ENCODE measurements at regions not wholly inside any gene's neighbourhood (a gene's known extent, or its start where the extent isn't known, plus 50 kb on each side); places are given as distances from the start of the nearest gene placed in this dataset.

DNA sequence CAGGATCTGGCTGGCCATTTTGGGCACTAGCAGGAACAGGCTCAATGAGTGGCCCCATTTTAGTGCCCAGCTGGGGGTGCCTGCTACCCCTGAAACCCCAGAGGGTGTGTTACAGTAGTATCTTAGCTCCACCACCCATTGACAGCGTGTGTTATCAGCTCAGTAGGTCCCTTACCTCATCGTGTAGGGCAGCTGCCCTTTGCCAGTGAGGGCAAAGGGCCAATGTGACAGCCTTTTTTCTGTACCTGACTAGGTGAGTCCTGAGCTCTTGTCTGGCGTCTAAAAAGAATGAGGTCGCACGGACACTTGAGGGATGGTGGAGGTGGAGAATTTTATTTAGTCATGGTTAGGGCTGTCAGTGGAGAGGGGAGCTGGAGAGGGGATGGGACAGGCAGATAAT lies 462.2 kb downstream of the PIK3C3 start:
- H3K4me1 ChIP-seq, result peaks cover 0 to 35% (median 13%) of the 10 kb centered on the region in 4 donors
- no peaks in the 10 kb centered on the region for H3K9me3 ChIP-seq
- no peak overlapping the region for H3K27ac ChIP-seq (replicated peaks in 1 of 4)
- DNase-seq (ENCODE audit: extremely low spot score), result no peak
- no peaks in the 10 kb centered on the region for H3K36me3 ChIP-seq
- intact Hi-C loops (cut with DNase I), result no loop called here
- no peaks in the 10 kb centered on the region for H3K27me3 ChIP-seq
- 86% methylated on average over 5 of the region's 5 CpGs for WGBS
- no peak for TF ChIP-seq POLR2A (IDR thresholded peaks at IDR 0.05; ENCODE audit: low read depth)
- no peak for TF ChIP-seq EP300 (IDR thresholded peaks at IDR 0.05)
- TF ChIP-seq, protein P1, sequence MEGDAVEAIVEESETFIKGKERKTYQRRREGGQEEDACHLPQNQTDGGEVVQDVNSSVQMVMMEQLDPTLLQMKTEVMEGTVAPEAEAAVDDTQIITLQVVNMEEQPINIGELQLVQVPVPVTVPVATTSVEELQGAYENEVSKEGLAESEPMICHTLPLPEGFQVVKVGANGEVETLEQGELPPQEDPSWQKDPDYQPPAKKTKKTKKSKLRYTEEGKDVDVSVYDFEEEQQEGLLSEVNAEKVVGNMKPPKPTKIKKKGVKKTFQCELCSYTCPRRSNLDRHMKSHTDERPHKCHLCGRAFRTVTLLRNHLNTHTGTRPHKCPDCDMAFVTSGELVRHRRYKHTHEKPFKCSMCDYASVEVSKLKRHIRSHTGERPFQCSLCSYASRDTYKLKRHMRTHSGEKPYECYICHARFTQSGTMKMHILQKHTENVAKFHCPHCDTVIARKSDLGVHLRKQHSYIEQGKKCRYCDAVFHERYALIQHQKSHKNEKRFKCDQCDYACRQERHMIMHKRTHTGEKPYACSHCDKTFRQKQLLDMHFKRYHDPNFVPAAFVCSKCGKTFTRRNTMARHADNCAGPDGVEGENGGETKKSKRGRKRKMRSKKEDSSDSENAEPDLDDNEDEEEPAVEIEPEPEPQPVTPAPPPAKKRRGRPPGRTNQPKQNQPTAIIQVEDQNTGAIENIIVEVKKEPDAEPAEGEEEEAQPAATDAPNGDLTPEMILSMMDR (IDR thresholded peaks at IDR 0.05), result no peak
- TF ChIP-seq POLR2AphosphoS5 (IDR thresholded peaks at IDR 0.05), result no peak
- no peak overlapping the region for H3K4me3 ChIP-seq

DNA sequence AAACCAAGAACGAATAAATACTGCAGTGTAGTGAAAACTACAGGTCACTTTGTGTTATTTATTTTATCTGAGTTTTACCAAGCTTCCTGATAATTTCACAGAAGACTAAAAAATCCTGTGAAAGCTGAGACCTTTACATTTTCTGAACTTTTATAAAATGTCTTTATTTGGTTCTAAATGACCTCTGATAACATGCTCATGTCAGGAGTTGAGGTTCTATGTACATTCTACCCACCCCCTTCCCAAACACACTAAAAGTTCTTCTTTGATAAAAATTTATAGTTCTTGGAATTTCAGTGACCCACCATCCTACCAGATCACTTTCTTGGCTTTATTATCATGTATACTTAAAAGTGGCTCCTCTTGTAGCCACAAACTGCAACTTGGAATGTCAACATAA lies 463.1 kb downstream of the PIK3C3 start:
- TF ChIP-seq, protein P1 (IDR thresholded peaks at IDR 0.05), result no peak
- TF ChIP-seq POLR2AphosphoS5 (IDR thresholded peaks at IDR 0.05) (no peak), POLR2A (IDR thresholded peaks at IDR 0.05; ENCODE audit: low read depth) (no peak), EP300 (IDR thresholded peaks at IDR 0.05) (no peak)
- no peaks in the 10 kb centered on the region for H3K36me3 ChIP-seq
- WGBS, result 44% methylated on average over 1 of the region's 1 CpG
- no peak overlapping the region for H3K4me3 ChIP-seq
- peaks cover 0 to 26% (median 13%) of the 10 kb centered on the region in 4 donors for H3K4me1 ChIP-seq
- H3K27me3 ChIP-seq, result no peaks in the 10 kb centered on the region
- no peaks in the 10 kb centered on the region for H3K9me3 ChIP-seq
- no peak for DNase-seq (ENCODE audit: extremely low spot score)
- intact Hi-C loops (cut with DNase I), result no loop called here
- H3K27ac ChIP-seq (replicated peaks in 1 of 4), result no peak overlapping the region

GRCh38 chr18:42425025-42425424 lies 470.0 kb downstream of the PIK3C3 start:
- DNase-seq (ENCODE audit: extremely low spot score), result no peak
- Histone ChIP-seq H3K27me3 (no peaks in the 10 kb centered on the region), H3K4me3 (no peak overlapping the region), H3K4me1 (peaks cover 0 to 7% (median 5%) of the 10 kb centered on the region in 4 donors), H3K9me3 (no peaks in the 10 kb centered on the region), H3K36me3 (no peaks in the 10 kb centered on the region), H3K27ac (replicated peaks in 1 of 4) (no peak overlapping the region)
- TF ChIP-seq POLR2AphosphoS5 (IDR thresholded peaks at IDR 0.05) (no peak), EP300 (IDR thresholded peaks at IDR 0.05) (no peak), POLR2A (IDR thresholded peaks at IDR 0.05; ENCODE audit: low read depth) (no peak)
- TF ChIP-seq, protein P1 (IDR thresholded peaks at IDR 0.05), result no peak
- intact Hi-C loops (cut with DNase I), result no loop called here

GRCh38 chr18:42426496-42427015 lies 471.5 kb downstream of the PIK3C3 start:
- Histone ChIP-seq H3K9me3 (no peaks in the 10 kb centered on the region), H3K27me3 (no peaks in the 10 kb centered on the region), H3K36me3 (no peaks in the 10 kb centered on the region), H3K27ac (replicated peaks in 1 of 4) (no peak overlapping the region), H3K4me3 (no peak overlapping the region), H3K4me1 (peaks cover 0 to 7% (median 5%) of the 10 kb centered on the region in 4 donors)
- intact Hi-C loops (cut with DNase I), result no loop called here
- WGBS, result 69% methylated on average over 2 of the region's 2 CpGs
- no peak for DNase-seq (ENCODE audit: extremely low spot score)
- TF ChIP-seq POLR2AphosphoS5 (IDR thresholded peaks at IDR 0.05) (no peak), EP300 (IDR thresholded peaks at IDR 0.05) (no peak), POLR2A (IDR thresholded peaks at IDR 0.05; ENCODE audit: low read depth) (no peak)
- TF ChIP-seq, protein P1 (IDR thresholded peaks at IDR 0.05), result no peak

- DNase-seq (ENCODE audit: extremely low spot score), result no peak
- no peak for TF ChIP-seq EP300 (IDR thresholded peaks at IDR 0.05)
- TF ChIP-seq POLR2AphosphoS5 (IDR thresholded peaks at IDR 0.05), result no peak
- TF ChIP-seq, protein P1 (IDR thresholded peaks at IDR 0.05), result no peak
- no peak for TF ChIP-seq POLR2A (IDR thresholded peaks at IDR 0.05; ENCODE audit: low read depth)
- 74% methylated on average over 5 of the region's 5 CpGs for WGBS
- Histone ChIP-seq H3K4me1 (peaks cover 0 to 7% (median 5%) of the 10 kb centered on the region in 4 donors), H3K27ac (replicated peaks in 1 of 4) (no peak overlapping the region), H3K9me3 (no peaks in the 10 kb centered on the region), H3K4me3 (no peak overlapping the region), H3K36me3 (no peaks in the 10 kb centered on the region), H3K27me3 (no peaks in the 10 kb centered on the region)
- intact Hi-C loops (cut with DNase I), result no loop called here
Measured at GRCh38 chr18:42429196-42429595, 474.2 kb downstream of the PIK3C3 start.
